ENCODE measurements at regions not wholly inside any gene's neighbourhood (a gene's known extent, or its start where the extent isn't known, plus 50 kb on each side); places are given as distances from the start of the nearest gene placed in this dataset.

- Histone ChIP-seq H3K23ac (ENCODE audit: low read depth, low read length, poor library complexity) (no peak overlapping the region), H3K36me3 (replicated peaks in 1 of 2; ENCODE audit: control insufficient read depth in 2 of 2, insufficient read depth in 2 of 2, low read length in 2 of 2) (no peaks in the 10 kb centered on the region), H3K14ac (ENCODE audit: low read length) (no peak overlapping the region), H2AFZ (ENCODE audit: low read length) (no peak overlapping the region), H3K27me3 (ENCODE audit: control insufficient read depth in 3 of 3, insufficient read depth in 3 of 3, low read depth in 1 of 3, low read length in 3 of 3) (no peaks in the 10 kb centered on the region), H2BK120ac (ENCODE audit: low read depth, low read length) (no peak overlapping the region), H3K4me3 (ENCODE audit: low read length in 2 of 2) (no peak overlapping the region), H4K91ac (ENCODE audit: low read depth, low read length, poor library complexity) (no peak overlapping the region), H3K27ac (replicated peaks; ENCODE audit: low read length) (no peak overlapping the region), H3K18ac (ENCODE audit: low read length) (no peak overlapping the region), H3K4me1 (ENCODE audit: control insufficient read depth in 2 of 2, insufficient read depth in 1 of 2, low read depth in 1 of 2, low read length in 2 of 2) (no peaks in the 10 kb centered on the region), H2BK12ac (ENCODE audit: low read length) (no peak overlapping the region), H2BK5ac (ENCODE audit: low read length) (no peak overlapping the region), H3K9me3 (replicated peaks in 1 of 2; ENCODE audit: control insufficient read depth in 2 of 2, insufficient read depth in 1 of 2, low read depth in 1 of 2, low read length in 2 of 2) (no peaks in the 10 kb centered on the region), H3K79me1 (ENCODE audit: low read depth, low read length) (no peaks in the 10 kb centered on the region), H4K8ac (ENCODE audit: low read depth, low read length) (no peak overlapping the region), H3K4ac (ENCODE audit: low read length) (no peak overlapping the region), H2BK15ac (ENCODE audit: low read length) (no peak overlapping the region), H2AK5ac (ENCODE audit: low read depth, low read length) (no peak overlapping the region), H3K4me2 (ENCODE audit: insufficient read depth, low read length, poor library complexity, severe bottlenecking) (no peak overlapping the region), H3K9ac (ENCODE audit: low read depth, low read length, poor library complexity) (no peak overlapping the region)
- no CpG with 5 or more reads among the region's 5 CpGs for WGBS, 2 donors (ENCODE audit: extremely low coverage in 2 of 2, insufficient read length in 2 of 2, insufficient replicate concordance in 1 of 2)
- DNase-seq (ENCODE audit: low spot score), result no peak
Measured at GRCh38 chr2:100745604-100746003, 74.3 kb upstream of the NPAS2 start.

GRCh38 chr2:100747551-100747950 is 72.4 kb upstream of the NPAS2 start:
- Histone ChIP-seq H3K9ac (ENCODE audit: low read depth, low read length, poor library complexity) (no peak overlapping the region), H2BK12ac (ENCODE audit: low read length) (no peak overlapping the region), H3K27me3 (ENCODE audit: control insufficient read depth in 3 of 3, insufficient read depth in 3 of 3, low read depth in 1 of 3, low read length in 3 of 3) (no peaks in the 10 kb centered on the region), H2BK5ac (ENCODE audit: low read length) (no peak overlapping the region), H3K23ac (ENCODE audit: low read depth, low read length, poor library complexity) (no peak overlapping the region), H2BK120ac (ENCODE audit: low read depth, low read length) (no peak overlapping the region), H4K91ac (ENCODE audit: low read depth, low read length, poor library complexity) (no peak overlapping the region), H3K18ac (ENCODE audit: low read length) (no peak overlapping the region), H3K4ac (ENCODE audit: low read length) (no peak overlapping the region), H3K4me1 (ENCODE audit: control insufficient read depth in 2 of 2, insufficient read depth in 1 of 2, low read depth in 1 of 2, low read length in 2 of 2) (no peaks in the 10 kb centered on the region), H2BK15ac (ENCODE audit: low read length) (no peak overlapping the region), H2AK5ac (ENCODE audit: low read depth, low read length) (no peak overlapping the region), H2AFZ (ENCODE audit: low read length) (no peak overlapping the region), H3K79me1 (ENCODE audit: low read depth, low read length) (no peaks in the 10 kb centered on the region), H3K27ac (replicated peaks; ENCODE audit: low read length) (no peak overlapping the region), H3K14ac (ENCODE audit: low read length) (no peak overlapping the region), H3K4me2 (ENCODE audit: insufficient read depth, low read length, poor library complexity, severe bottlenecking) (no peak overlapping the region), H3K9me3 (replicated peaks in 1 of 2; ENCODE audit: control insufficient read depth in 2 of 2, insufficient read depth in 1 of 2, low read depth in 1 of 2, low read length in 2 of 2) (peaks cover 0 to 3% of the 10 kb centered on the region in 2 donors), H4K8ac (ENCODE audit: low read depth, low read length) (no peak overlapping the region), H3K4me3 (ENCODE audit: low read length in 2 of 2) (no peak overlapping the region), H3K36me3 (replicated peaks in 1 of 2; ENCODE audit: control insufficient read depth in 2 of 2, insufficient read depth in 2 of 2, low read length in 2 of 2) (no peaks in the 10 kb centered on the region)
- no CpG with 5 or more reads among the region's 2 CpGs for WGBS, 2 donors (ENCODE audit: extremely low coverage in 2 of 2, insufficient read length in 2 of 2, insufficient replicate concordance in 1 of 2)
- no peak for DNase-seq (ENCODE audit: low spot score)

- no peaks in the 10 kb centered on the region for H3K36me3 ChIP-seq (replicated peaks in 1 of 2; ENCODE audit: control insufficient read depth in 2 of 2, insufficient read depth in 2 of 2, low read length in 2 of 2)
- DNase-seq (ENCODE audit: low spot score), result no peak
- H3K4ac ChIP-seq (ENCODE audit: low read length), result no peak overlapping the region
- no peak overlapping the region for H2BK5ac ChIP-seq (ENCODE audit: low read length)
- no peak overlapping the region for H3K14ac ChIP-seq (ENCODE audit: low read length)
- no peak overlapping the region for H3K9ac ChIP-seq (ENCODE audit: low read depth, low read length, poor library complexity)
- no peak overlapping the region for H2BK120ac ChIP-seq (ENCODE audit: low read depth, low read length)
- H3K4me2 ChIP-seq (ENCODE audit: insufficient read depth, low read length, poor library complexity, severe bottlenecking), result no peak overlapping the region
- H3K27ac ChIP-seq (replicated peaks; ENCODE audit: low read length), result no peak overlapping the region
- no peak overlapping the region for H2AFZ ChIP-seq (ENCODE audit: low read length)
- H3K18ac ChIP-seq (ENCODE audit: low read length), result no peak overlapping the region
- H4K91ac ChIP-seq (ENCODE audit: low read depth, low read length, poor library complexity), result no peak overlapping the region
- H3K9me3 ChIP-seq (replicated peaks in 1 of 2; ENCODE audit: control insufficient read depth in 2 of 2, insufficient read depth in 1 of 2, low read depth in 1 of 2, low read length in 2 of 2), result peaks cover 0 to 3% of the 10 kb centered on the region in 2 donors
- no peaks in the 10 kb centered on the region for H3K27me3 ChIP-seq (ENCODE audit: control insufficient read depth in 3 of 3, insufficient read depth in 3 of 3, low read depth in 1 of 3, low read length in 3 of 3)
- no peak overlapping the region for H3K4me3 ChIP-seq (ENCODE audit: low read length in 2 of 2)
- no peaks in the 10 kb centered on the region for H3K4me1 ChIP-seq (ENCODE audit: control insufficient read depth in 2 of 2, insufficient read depth in 1 of 2, low read depth in 1 of 2, low read length in 2 of 2)
- no peak overlapping the region for H2BK15ac ChIP-seq (ENCODE audit: low read length)
- H2AK5ac ChIP-seq (ENCODE audit: low read depth, low read length), result no peak overlapping the region
- H4K8ac ChIP-seq (ENCODE audit: low read depth, low read length), result no peak overlapping the region
- WGBS, 2 donors (ENCODE audit: extremely low coverage in 2 of 2, insufficient read length in 2 of 2, insufficient replicate concordance in 1 of 2), result no CpG with 5 or more reads among the region's 5 CpGs
- no peak overlapping the region for H2BK12ac ChIP-seq (ENCODE audit: low read length)
- no peaks in the 10 kb centered on the region for H3K79me1 ChIP-seq (ENCODE audit: low read depth, low read length)
- H3K23ac ChIP-seq (ENCODE audit: low read depth, low read length, poor library complexity), result no peak overlapping the region
Measured at GRCh38 chr2:100747996-100748615, 71.8 kb upstream of the NPAS2 start.

GRCh38 chr2:100748673-100749072 is 71.3 kb upstream of the NPAS2 start:
- H2BK15ac ChIP-seq (ENCODE audit: low read length), result no peak overlapping the region
- H3K14ac ChIP-seq (ENCODE audit: low read length), result no peak overlapping the region
- H3K9me3 ChIP-seq (replicated peaks in 1 of 2; ENCODE audit: control insufficient read depth in 2 of 2, insufficient read depth in 1 of 2, low read depth in 1 of 2, low read length in 2 of 2), result peaks cover 0 to 3% of the 10 kb centered on the region in 2 donors
- no peaks in the 10 kb centered on the region for H3K27me3 ChIP-seq (ENCODE audit: control insufficient read depth in 3 of 3, insufficient read depth in 3 of 3, low read depth in 1 of 3, low read length in 3 of 3)
- no peaks in the 10 kb centered on the region for H3K36me3 ChIP-seq (replicated peaks in 1 of 2; ENCODE audit: control insufficient read depth in 2 of 2, insufficient read depth in 2 of 2, low read length in 2 of 2)
- H3K23ac ChIP-seq (ENCODE audit: low read depth, low read length, poor library complexity), result no peak overlapping the region
- H2BK12ac ChIP-seq (ENCODE audit: low read length), result no peak overlapping the region
- H2AK5ac ChIP-seq (ENCODE audit: low read depth, low read length), result no peak overlapping the region
- no peak overlapping the region for H4K8ac ChIP-seq (ENCODE audit: low read depth, low read length)
- no peak overlapping the region for H3K4me2 ChIP-seq (ENCODE audit: insufficient read depth, low read length, poor library complexity, severe bottlenecking)
- DNase-seq (ENCODE audit: low spot score), result no peak
- no peak overlapping the region for H2BK5ac ChIP-seq (ENCODE audit: low read length)
- no peaks in the 10 kb centered on the region for H3K79me1 ChIP-seq (ENCODE audit: low read depth, low read length)
- H3K4me3 ChIP-seq (ENCODE audit: low read length in 2 of 2), result no peak overlapping the region
- no peak overlapping the region for H3K18ac ChIP-seq (ENCODE audit: low read length)
- H4K91ac ChIP-seq (ENCODE audit: low read depth, low read length, poor library complexity), result no peak overlapping the region
- H3K27ac ChIP-seq (replicated peaks; ENCODE audit: low read length), result no peak overlapping the region
- H2BK120ac ChIP-seq (ENCODE audit: low read depth, low read length), result no peak overlapping the region
- H3K4me1 ChIP-seq (ENCODE audit: control insufficient read depth in 2 of 2, insufficient read depth in 1 of 2, low read depth in 1 of 2, low read length in 2 of 2), result peaks cover 0 to 2% of the 10 kb centered on the region in 2 donors
- no peak overlapping the region for H2AFZ ChIP-seq (ENCODE audit: low read length)
- H3K9ac ChIP-seq (ENCODE audit: low read depth, low read length, poor library complexity), result no peak overlapping the region
- no peak overlapping the region for H3K4ac ChIP-seq (ENCODE audit: low read length)

Measured in neuronal stem cell (in vitro differentiated cells).